Coronary artery (tissue), 2 donors: ENCODE measurements at regions not wholly inside any gene's neighbourhood (a gene's known extent, or its start where the extent isn't known, plus 50 kb on each side); places are given as distances from the start of the nearest gene placed in this dataset.

Experiments used
- DNase-seq: peaks from one replicate; pipeline ENCODE4 v3.0.0-alpha.2; 2017; ENCODE audit warnings: low spot score
- H3K27ac ChIP-seq, 2 donors: fragments of 200-600 bp; sonication (generic); one replicate each; pipeline ENCODE4 v1.5.1; 2016 to 2019
- H3K4me3 ChIP-seq: fragments of 200-600 bp; sonication (generic); 2 replicates; pipeline ENCODE4 v1.5.1; 2016; ENCODE audit warnings: mild to moderate bottlenecking, moderate library complexity
- CTCF ChIP-seq: fragments of 200-600 bp; sonication (generic); IDR thresholded peaks from one replicate; pipeline ENCODE4 v1.5.1; 2019; ENCODE audit warnings: antibody characterized with exemption

DNA sequence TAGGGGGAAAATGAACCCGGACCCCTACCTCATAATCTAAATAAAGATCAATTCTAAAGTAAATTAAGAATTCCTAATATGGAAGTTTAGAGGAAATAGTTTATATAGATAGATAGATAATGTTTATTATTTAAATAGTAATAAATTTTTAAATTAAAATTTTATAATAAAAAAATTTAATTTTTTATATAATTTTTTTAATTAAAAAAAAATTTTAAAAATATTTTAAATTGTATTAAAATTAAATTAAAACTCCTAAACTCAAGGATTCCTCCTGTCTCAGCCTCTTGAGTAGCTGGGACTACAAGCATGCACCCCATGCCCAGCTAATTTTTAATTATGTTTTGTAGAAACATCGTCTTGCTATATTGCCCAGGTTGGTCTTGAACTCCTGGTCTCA, 186.9 kb upstream of the VRK2 start:
- no peak overlapping the region for H3K27ac ChIP-seq
- no peak for TF ChIP-seq CTCF
- DNase-seq: no peak

DNA sequence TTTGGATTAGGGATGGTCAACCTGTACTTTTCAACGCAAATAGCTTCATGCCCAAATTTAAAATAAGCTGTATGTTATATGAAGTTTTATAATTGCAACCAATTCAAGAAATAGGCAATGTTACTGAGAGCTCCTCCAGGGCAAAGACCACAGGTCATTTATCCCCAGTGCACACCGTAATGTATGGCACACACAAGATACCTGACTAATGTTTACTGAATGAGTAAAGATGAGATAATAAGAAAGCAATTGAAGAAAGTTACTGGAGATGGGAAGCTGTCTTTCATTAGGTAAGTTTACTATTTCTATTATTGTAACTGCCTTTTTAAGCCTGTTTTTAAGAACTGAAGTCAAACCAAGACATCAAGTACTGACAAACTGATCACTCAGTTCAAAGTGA, 184.5 kb upstream of the VRK2 start:
- DNase-seq: no peak
- no peak overlapping the region for H3K4me3 ChIP-seq

More for the DNA sequence above, 186.9 kb upstream of the VRK2 start:
- no peak overlapping the region for H3K4me3 ChIP-seq

GRCh38 chr2:57862727-57863126, 183.9 kb upstream of the VRK2 start:
- H3K4me3 ChIP-seq: no peak overlapping the region
- no peak for DNase-seq
- H3K27ac ChIP-seq: no peak overlapping the region
- TF ChIP-seq CTCF: no peak

More for the DNA sequence above, 184.5 kb upstream of the VRK2 start:
- no peak for TF ChIP-seq CTCF
- H3K27ac ChIP-seq: no peak overlapping the region

DNA sequence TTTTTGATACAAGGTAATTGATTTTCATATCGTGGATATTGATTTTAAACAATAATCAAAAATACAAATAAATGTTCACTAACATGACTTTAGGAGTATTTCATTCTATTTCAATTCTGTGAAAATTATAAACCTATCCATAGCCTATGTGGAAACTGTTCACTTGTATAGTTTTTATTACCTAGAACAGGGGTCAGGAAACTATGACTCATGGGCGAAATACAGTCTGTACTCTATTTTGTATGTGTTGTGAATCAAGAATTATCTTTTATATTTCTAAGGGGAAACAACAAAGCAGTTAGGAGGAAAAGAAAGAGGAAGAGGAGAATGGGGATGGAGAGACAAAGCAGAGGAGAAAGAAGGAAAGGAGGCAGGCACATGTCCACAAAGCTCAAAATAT, 181.7 kb upstream of the VRK2 start:
- no peak overlapping the region for H3K27ac ChIP-seq
- no peak overlapping the region for H3K4me3 ChIP-seq
- no peak for DNase-seq
- no peak for TF ChIP-seq CTCF

- TF ChIP-seq CTCF: no peak
- Histone ChIP-seq H3K4me3 (no peak overlapping the region), H3K27ac (no peak overlapping the region)
- DNase-seq: no peak
These were observed 178.9 kb upstream of the VRK2 start for GRCh38 chr2:57867730-57868129.

- Histone ChIP-seq H3K27ac (no peak overlapping the region), H3K4me3 (no peak overlapping the region)
- TF ChIP-seq CTCF: no peak
- DNase-seq: no peak
These were observed 177.9 kb upstream of the VRK2 start for GRCh38 chr2:57868619-57869139.

- no peak for TF ChIP-seq CTCF
- H3K4me3 ChIP-seq: no peak overlapping the region
- H3K27ac ChIP-seq: no peak overlapping the region
- DNase-seq: no peak
These were observed 176.8 kb upstream of the VRK2 start for GRCh38 chr2:57869758-57870344.
